Limb (tissue), 2 donors: ENCODE measurements at regions not wholly inside any gene's neighbourhood (a gene's known extent, or its start where the extent isn't known, plus 50 kb on each side); places are given as distances from the start of the nearest gene placed in this dataset.
A peak's percentile ranks its signal among the peaks of the same experiment; 100 is the strongest.
"Not testable (repeated sequence)": the region's sequence is repeated elsewhere in the genome, so short reads cannot be mapped to it uniquely, and the experiment has no call there.

Experiments used
- DNase-seq, 2 donors: peaks; one replicate each; pipeline ENCODE4 v3.0.0-alpha.2; 2016; ENCODE audit errors: extremely low spot score in 2 of 2

DNA sequence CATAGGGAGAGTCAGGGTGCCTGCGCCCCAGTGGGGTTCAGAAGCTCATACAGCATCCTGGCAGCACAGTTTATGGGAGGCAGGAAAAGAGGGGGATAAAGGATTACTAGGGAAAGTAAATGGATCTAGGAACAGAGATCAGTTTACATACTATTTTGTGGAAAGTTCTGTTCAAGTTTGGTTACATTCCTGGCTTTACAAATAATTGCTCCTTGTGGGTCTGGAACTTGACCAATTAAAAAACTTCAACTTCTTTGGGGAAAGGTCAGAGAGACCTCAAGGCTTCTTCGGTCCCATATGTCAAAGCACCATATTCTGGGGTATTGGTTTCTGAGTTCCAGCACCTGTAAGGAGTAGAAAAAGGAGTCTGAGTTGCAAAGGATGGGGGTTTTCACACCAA lies 64.1 kb downstream of the ZDHHC19 start:
- no peak for DNase-seq

DNA sequence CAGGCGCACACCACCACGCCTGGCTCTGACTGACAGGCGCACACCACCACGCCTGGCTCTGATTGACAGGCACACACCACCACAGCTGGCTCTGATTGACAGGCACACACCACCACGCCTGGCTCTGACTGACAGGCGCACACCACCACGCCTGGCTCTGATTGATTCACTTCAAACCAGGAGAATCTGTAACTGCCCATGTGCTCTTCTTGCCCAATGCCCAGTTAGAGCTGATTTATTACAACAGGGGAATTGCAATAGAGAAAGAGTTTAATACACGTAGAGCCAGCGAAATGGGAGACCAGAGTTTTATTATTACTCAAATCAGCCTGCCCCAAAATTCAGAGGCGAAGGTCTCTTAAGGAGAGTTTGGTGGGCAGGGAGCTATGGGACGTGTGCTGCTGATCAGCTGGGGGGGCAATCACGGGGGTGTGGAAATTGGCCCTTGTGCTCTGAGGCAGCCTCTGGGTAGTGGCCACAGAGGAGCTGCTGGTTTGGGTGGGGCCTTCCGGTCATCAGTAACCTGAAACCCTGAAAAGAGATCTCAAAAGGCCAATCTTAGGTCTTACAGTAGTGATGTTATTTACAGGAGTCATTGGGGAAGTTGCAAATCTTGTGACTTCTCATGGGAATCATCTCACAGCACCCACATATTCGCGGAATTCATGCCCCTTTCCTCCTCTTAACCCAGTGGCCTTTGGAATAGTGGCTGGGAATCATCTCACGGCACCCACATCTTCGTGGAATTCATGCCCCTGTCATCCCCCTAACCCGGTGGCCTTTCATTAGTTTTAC lies 63.8 kb upstream of the TFRC start:
- DNase-seq: no peak

GRCh38 chr3:196144383-196145105 lies 62.7 kb upstream of the TFRC start:
- DNase-seq: no peak

DNA sequence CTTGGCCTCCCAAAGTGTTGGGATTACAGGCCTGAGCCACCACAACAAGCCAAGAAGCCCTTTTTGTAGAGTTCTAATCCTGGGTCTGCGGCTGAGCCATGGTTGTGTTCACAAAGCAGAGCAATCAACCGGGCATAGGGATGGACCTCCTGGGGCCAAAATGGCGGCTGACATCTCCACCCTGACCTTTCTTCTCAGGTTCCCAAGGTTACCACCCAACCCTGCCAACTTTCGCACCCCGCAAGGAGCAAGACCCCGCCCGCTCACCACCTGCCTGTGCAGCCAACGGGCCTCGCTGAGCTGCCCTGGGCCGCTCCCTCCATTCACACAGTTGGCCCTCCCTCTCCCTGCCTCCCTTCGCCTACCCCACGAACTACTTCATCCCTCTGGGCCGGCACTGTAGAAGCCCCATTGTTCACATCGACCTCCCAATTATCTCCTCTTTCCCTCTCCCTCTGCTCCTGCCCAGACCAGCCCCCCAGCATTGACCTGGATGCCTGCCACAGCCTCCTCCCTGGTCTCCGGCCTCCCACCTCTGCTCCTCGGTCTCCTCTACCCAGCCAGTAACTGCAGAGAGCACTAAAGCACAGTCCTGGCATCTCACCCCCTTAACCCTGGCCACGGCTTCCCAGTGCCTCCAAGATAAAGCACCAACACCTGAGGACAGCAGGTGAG lies 62.0 kb upstream of the TFRC start:
- no peak for DNase-seq

DNA sequence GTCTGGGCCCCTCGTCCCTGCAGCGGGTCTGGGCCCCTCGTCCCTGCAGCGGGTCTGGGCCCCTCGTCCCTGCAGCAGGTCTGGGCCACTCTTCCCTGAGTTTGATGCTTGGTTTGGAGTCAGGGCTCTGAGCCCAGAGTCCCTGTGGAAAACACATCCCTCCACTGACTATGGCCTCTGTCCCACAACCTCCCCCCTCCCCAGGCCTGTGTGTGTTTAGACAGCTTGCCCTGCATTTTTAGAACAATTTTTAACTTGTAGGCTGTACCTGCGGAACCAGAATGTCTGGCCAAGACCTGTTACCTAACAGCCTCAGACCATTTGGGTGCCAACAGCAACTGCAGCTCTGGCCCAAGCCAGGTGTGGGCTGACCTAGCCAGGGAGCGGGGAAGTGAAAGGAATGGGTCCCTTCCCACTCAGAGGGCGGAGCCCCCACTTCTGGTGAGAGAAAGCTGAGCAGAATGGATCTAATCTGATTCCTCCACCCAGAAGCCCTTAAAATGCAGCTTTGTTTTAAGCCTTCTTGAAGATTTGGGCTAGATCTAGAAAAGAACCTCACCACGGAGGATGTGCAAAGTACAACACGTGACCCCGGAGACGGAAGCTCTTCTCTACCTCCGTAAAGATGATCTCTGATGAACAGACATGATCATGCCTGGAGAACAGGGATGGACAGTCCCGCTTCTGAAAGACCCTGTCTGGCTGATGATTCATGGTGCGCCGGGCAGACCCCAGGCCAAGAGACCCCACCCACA lies 60.5 kb upstream of the TFRC start:
- DNase-seq: peak in 1 of 2 donors; percentile 41

GRCh38 chr3:196141866-196142201 lies 59.9 kb upstream of the TFRC start:
- DNase-seq: no peak

DNA sequence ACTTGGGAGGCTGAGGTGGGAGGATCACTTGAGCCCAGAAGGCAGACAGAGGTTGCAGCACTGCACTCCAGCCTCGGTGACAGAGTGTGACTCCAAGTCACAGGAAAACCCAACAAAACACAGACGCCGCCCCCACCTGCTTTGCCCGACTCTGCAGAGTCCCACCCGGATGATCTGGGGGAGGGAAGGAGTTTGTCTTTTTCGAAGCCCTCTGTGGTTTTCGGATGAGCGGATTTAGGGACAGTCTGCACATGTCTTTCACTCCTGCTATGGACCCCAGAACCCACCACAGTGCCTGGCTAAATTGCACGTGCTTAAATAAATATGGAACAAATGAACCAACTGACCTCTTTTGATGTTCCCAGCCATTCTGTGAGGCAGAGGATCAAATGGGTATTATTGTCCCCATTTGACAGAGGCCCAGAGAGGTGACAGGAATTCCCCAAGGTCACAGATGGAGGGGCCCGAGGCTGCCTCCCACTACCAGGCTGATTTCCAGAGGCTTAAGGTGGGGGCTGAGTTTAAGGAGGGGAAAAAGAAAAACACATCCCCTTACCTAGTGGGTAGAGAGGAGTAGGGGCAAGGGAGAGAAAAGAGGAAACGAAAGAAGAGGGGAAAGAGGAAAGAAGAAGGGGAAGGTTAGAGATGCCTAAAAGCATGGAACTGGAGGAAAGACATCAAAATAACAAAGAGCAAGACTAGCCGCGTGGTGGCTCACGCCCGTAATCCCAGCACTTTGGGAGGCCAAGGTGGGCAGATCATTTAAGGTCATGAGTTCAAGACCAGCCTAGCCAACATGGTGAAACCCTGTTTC lies 59.4 kb upstream of the TFRC start:
- DNase-seq: no peak

- no peak for DNase-seq
These were observed 58.3 kb upstream of the TFRC start for GRCh38 chr3:196140224-196140623.

DNA sequence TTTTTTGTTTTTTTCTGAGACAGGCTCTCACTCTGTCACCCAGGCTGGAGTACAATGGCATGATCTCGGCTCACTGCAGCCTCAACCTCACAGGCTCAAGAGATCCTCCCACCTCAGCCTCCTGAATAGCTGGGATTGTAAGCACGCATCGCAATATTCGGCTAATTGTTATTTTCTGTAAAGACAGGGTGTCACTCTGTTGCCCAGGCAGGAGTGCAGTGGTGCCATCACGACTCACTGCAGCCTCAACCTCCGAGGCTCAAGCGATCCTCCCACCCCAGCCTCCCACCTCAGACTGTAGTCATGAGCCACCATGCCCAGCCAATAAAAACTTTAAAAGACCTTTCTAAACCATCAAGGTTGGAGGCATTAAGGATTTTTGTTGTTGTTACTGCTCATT lies 57.4 kb upstream of the TFRC start:
- DNase-seq: no peak

DNA sequence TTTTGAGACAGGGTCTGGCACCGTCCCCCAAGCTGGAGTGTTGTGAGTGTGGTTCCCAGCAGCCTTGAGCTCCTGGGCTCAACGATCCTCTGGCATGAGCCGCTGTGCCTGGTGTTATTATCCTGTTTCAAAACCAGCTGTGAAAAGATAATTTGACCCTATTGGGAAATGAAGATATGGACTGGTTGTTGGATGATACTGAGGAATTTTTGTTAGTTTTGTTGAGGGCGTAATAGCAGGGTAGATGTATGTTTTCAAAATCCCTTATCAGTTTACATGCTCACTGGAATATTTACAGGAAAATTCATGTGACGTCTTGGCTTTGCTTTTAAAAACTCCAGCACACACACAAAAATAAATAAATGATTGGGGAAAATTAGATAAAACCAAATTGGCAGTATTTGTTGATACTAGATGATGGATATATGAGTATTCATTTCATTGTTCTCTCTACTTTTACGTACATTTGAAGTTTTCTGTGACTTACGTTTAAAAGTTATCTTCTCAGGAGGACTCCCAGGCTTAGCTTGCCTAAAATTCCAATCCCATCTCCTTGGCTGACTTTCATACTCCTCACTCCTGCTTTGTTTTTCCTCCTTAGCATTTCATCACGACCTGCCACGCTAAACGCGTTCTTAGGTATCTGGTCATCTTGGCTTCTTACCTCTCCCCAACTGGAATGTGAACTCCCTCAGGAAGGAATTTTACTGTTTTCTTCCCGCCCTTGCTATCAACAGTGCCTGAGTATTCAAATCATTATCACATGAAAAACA lies 56.8 kb upstream of the TFRC start:
- no peak for DNase-seq

- not testable (repeated sequence) for DNase-seq
These were observed 54.7 kb upstream of the TFRC start for GRCh38 chr3:196136640-196136989.

DNA sequence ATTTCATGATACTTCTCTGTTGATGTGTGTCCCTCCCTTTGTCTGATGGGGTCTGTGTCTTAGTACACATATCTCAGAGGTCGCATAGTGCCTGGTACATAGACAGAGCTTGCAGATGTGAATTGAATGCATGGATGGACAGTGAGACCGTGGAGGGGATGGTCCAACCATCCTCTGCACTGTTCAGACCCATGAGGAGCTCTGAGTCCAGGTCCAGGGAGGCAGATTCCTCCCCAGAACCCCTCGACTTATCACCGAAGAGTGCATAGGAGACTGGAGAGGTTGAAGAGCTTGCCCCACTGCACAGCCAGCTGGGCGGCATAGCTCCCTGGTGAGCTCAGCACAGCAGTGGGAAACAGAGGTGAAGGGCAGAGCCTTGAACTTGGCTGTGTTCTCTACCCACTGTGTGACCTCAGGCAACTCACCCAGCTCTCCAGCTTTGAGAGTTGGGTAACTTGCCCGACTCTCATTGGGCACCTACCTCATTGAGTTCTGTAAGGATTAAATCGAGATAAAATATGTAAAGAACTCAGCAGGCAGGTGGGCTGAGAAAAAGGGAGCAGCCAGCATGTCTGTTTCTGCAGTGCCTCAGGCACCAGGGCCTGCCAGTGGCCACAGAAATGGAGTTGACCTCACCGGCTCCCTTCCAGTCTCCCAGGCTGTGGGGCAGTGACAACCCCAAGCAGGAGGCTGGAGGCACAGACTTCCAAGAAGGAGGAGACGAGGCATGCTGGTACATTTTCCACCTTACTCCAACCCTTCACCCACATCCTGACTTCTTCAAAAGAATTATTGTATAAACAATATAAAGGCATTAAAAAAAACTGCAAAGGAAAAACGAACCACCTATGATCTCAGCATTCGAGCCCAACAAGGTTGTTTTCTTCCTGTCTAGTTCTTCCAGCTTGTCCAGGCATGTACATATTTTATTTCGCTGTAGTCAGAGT lies 54.1 kb upstream of the TFRC start:
- DNase-seq: no peak

DNA sequence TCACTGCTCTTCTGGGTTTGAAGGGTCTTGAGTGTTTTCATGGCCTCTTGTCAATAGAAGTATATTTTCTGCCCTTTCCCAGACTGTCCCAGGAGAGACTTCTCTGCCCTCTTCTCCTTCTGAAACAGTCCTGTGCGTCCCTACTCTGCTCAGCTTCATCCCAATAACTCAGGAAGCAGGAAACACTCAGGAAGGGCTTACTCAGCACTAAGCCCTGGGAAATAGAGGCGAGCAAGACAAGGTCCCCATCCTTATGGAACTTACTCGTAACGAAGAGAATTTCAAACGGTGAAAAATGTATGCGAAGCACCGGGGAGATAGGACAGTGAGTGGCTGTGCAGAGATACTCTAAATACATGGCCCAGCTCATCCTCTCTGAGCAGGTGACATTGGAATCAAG lies 52.8 kb upstream of the TFRC start:
- no peak for DNase-seq

DNA sequence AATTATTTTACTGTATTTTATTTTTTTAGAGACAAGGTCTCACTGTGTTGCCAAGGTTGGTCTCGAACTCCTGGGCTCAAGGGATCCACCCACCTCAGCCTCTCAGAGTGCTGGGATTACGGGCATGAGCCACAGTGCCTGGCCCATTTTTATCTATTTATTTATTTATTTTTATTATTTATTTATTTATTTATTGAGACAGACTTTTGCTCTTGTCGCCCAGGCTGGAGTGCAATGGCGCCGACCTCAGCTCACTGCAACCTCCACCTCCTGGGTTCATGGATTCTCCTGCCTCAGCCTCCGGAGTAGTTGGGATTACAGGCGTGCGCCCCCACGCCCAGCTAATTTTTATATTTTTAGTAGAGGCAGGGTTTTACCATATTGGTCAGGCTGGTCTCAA lies 52.0 kb upstream of the TFRC start:
- DNase-seq: not testable (repeated sequence)

- no peak for DNase-seq
These were observed 50.0 kb upstream of the TFRC start for GRCh38 chr3:196131921-196132320.
